ENCODE measurements at regions not wholly inside any gene's neighbourhood (a gene's known extent, or its start where the extent isn't known, plus 50 kb on each side); places are given as distances from the start of the nearest gene placed in this dataset.

GRCh38 chr10:120042705-120043104 lies 150.2 kb downstream of the SEC23IP start:
- TF ChIP-seq CTCF (conservative IDR thresholded peaks at IDR 0.05; ENCODE audit: low read depth, low read length), result no peak
- TF ChIP-seq EZH2 (IDR thresholded peaks at IDR 0.05; ENCODE audit: borderline replicate concordance, low read depth, low read length, poor library complexity, severe bottlenecking), result no peak
